Transverse colon (tissue), 4 donors: ENCODE measurements at regions not wholly inside any gene's neighbourhood (a gene's known extent, or its start where the extent isn't known, plus 50 kb on each side); places are given as distances from the start of the nearest gene placed in this dataset.

ENCODE experiments used
- DNase-seq: peaks from one replicate; pipeline ENCODE4 v3.0.0-alpha.2; 2019
- H3K27ac ChIP-seq, 4 donors: fragments of 200-600 bp; sonication (generic); 2 replicates each; pipeline ENCODE4 v1.5.1; 2016 to 2018; ENCODE audit warnings: inconsistent platforms in 4 of 4
- H3K27me3 ChIP-seq: fragments of 200-600 bp; sonication (generic); 2 replicates; pipeline ENCODE4 v1.5.1; 2017; ENCODE audit warnings: inconsistent platforms
- H3K36me3 ChIP-seq, 4 donors: fragments of 200-600 bp; sonication (generic); 2 replicates each; pipeline ENCODE4 v1.5.1; 2017 to 2019; ENCODE audit warnings: inconsistent platforms in 4 of 4
- H3K4me1 ChIP-seq, 4 donors: fragments of 200-600 bp; sonication (generic); 2 replicates each; pipeline ENCODE4 v1.5.1; 2017 to 2020; ENCODE audit warnings: inconsistent platforms in 4 of 4
- H3K4me3 ChIP-seq, 4 donors: fragments of 200-600 bp; sonication (generic); 1 replicate in 1 of 4; 2 replicates in 3 of 4; pipeline versions ENCODE4 v1.5.1 to v1.6.1; 2017 to 2019; ENCODE audit warnings: inconsistent platforms in 4 of 4
- H3K9me3 ChIP-seq, 2 donors: fragments of 200-600 bp; sonication (generic); 2 replicates each; pipeline ENCODE4 v1.5.1; 2017 to 2019; ENCODE audit warnings: inconsistent platforms in 2 of 2
- CTCF ChIP-seq, 5 experiments: fragments of 200-600 bp in 3 of 5; fragments of 450-650 bp in 2 of 5; sonication (generic) in 3 of 5; IDR thresholded peaks; 1 replicate in 2 of 5; 2 replicates in 3 of 5; pipeline ENCODE4 v1.5.1; 2016 to 2017; ENCODE audit warnings: antibody characterized with exemption in 5 of 5, inconsistent platforms in 3 of 5, mild to moderate bottlenecking in 2 of 5, moderate library complexity in 1 of 5
- EP300 ChIP-seq: sonication (generic); formaldehyde crosslinking; IDR thresholded peaks from one replicate; pipeline ENCODE4 v1.6.1; 2017; ENCODE audit warnings: antibody characterized with exemption, low read depth
- POLR2A ChIP-seq: fragments of 450-650 bp; IDR thresholded peaks from one replicate; pipeline ENCODE4 v1.6.1; 2016; ENCODE audit warnings: antibody characterized with exemption, mild to moderate bottlenecking, moderate library complexity
- POLR2AphosphoS5 ChIP-seq, 3 donors: sonication (generic); formaldehyde crosslinking; IDR thresholded peaks; one replicate each; pipeline ENCODE4 v1.6.1; 2016; ENCODE audit warnings: antibody characterized with exemption in 3 of 3
- WGBS, 2 donors: methylation state at CpG; one replicate each; pipeline ENCODE4 v1.1.5; 2018; ENCODE audit warnings: low coverage in 1 of 2; 5-methylcytosine and 5-hydroxymethylcytosine counted together
- in situ Hi-C, 4 donors: fragments of 200-750 bp; cut with MboI; loops; one replicate each; pipeline versions ENCODE4 v1.15.0 to v1.15.1; 2017; ENCODE audit warnings: low sequenced_read_pairs in 3 of 4, low pct_ligation_motif_present in 1 of 4, low pct_unique_long_range_greater_than_20kb in 1 of 4
- intact Hi-C: fragments of 100-400 bp; cut with DNase I; formaldehyde crosslinking; loops from one replicate; pipeline ENCODE4 v1.15.1; 2023; ENCODE audit warnings: low total_unique reads

DNA sequence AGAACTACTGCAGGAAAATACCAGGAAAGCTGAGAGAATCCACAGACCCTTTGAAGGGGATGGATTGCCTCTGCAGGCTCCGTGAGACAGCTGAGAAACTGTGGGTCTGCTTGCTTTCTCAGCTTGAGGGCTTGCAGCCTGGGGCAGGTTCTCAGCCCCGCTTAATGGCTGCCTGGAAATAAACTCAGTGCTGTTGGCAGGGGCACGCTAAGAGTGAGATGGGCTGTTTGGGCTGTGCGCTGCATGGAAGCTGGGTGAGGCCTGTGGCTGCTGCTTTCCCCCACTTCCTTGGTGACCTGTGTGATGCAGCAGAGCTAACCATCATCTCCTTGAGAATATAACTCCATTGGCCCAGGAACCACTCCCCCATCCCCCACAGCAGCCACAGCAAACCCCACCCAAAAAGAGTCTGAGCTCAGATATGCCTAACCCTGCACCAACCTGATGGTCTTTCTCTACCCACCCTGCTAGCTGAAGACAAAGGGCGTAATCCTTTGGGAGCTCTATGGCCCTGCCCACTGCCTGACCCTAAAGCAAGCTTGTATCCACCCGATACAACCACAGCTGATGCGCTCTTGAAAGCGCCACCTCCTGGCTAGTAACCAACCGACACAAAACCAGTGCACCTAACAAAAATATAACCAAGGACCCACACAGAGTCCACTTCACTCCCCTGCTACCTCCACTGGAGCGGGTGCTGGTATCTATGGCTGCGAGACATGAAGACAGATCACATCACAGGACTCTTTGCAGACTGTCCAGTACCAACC lies 800.6 kb upstream of the MAP3K7 start:
- no peak for DNase-seq
- 89% methylated on average over 11 of the region's 11 CpGs; no CpG with 5 or more reads in 1 of the 2 donors for WGBS, 2 donors
- Histone ChIP-seq H3K27ac (no peak overlapping the region), H3K36me3 (no peaks in the 10 kb centered on the region), H3K27me3 (no peaks in the 10 kb centered on the region), H3K4me1 (no peaks in the 10 kb centered on the region), H3K9me3 (no peaks in the 10 kb centered on the region), H3K4me3 (no peak overlapping the region)
- TF ChIP-seq POLR2AphosphoS5 (IDR thresholded peaks at IDR 0.05) (no peak), POLR2A (no peak), EP300 (no peak)
- intact Hi-C loops, result no loop called here
- in situ Hi-C loops, result no loop called here

GRCh38 chr6:91386204-91386603 lies 799.3 kb upstream of the MAP3K7 start:
- no peaks in the 10 kb centered on the region for H3K36me3 ChIP-seq
- no peak for DNase-seq
- no peaks in the 10 kb centered on the region for H3K9me3 ChIP-seq
- TF ChIP-seq EP300, result no peak
- no peak for TF ChIP-seq CTCF (IDR thresholded peaks at IDR 0.05)
- TF ChIP-seq POLR2AphosphoS5 (IDR thresholded peaks at IDR 0.05), result no peak
- TF ChIP-seq POLR2A, result no peak
- H3K27ac ChIP-seq, result no peak overlapping the region
- no peaks in the 10 kb centered on the region for H3K4me1 ChIP-seq
- no peaks in the 10 kb centered on the region for H3K27me3 ChIP-seq
- WGBS, 2 donors, result 94 to 100% methylated on average over 1 of the region's 1 CpG
- in situ Hi-C loops, result no loop called here
- no peak overlapping the region for H3K4me3 ChIP-seq
- intact Hi-C loops, result no loop called here

- intact Hi-C loops (no loop called here), in situ Hi-C loops (no loop called here)
- Histone ChIP-seq H3K9me3 (no peaks in the 10 kb centered on the region), H3K27ac (no peak overlapping the region), H3K4me1 (no peaks in the 10 kb centered on the region), H3K36me3 (no peaks in the 10 kb centered on the region), H3K4me3 (no peak overlapping the region), H3K27me3 (no peaks in the 10 kb centered on the region)
- TF ChIP-seq POLR2AphosphoS5 (IDR thresholded peaks at IDR 0.05) (no peak), EP300 (no peak)
- WGBS, 2 donors, result 65 to 75% methylated on average over 3 of the region's 3 CpGs
- DNase-seq, result no peak
These were observed 796.3 kb upstream of the MAP3K7 start for GRCh38 chr6:91383207-91383606.

DNA sequence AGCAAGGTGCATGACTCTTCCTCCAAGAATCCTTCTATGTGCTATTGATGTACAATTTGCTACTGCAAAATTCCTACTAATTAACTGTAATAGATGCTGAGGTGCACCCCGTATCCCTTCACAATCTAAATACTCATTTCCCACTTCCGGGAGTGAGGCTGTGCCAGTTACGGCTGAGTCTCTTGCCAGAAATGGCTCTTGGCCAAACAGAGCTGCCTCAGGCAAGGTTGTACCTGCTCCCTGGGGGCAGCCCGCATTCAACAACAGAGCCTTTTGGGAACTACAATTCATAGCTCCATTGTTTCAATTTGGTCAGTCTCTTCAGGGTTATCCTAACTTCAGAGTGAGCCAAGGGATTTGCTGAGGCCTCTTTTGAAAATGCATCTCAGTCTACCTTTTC lies 789.8 kb upstream of the MAP3K7 start:
- in situ Hi-C loops (no loop called here), intact Hi-C loops (loop anchor here (5.0 kb wide), 1 partner anchor 1676 kb away; no protein-coding TSS in a partner anchor)
- no peak overlapping the region for H3K27ac ChIP-seq
- H3K36me3 ChIP-seq, result no peaks in the 10 kb centered on the region
- no peak for TF ChIP-seq POLR2A
- no peak for TF ChIP-seq POLR2AphosphoS5 (IDR thresholded peaks at IDR 0.05)
- no peak for TF ChIP-seq EP300
- TF ChIP-seq CTCF (IDR thresholded peaks at IDR 0.05), result no peak
- DNase-seq, result peak; percentile 19
- no peaks in the 10 kb centered on the region for H3K9me3 ChIP-seq
- H3K4me1 ChIP-seq, result no peaks in the 10 kb centered on the region
- no peaks in the 10 kb centered on the region for H3K27me3 ChIP-seq
- WGBS, 2 donors, result 20 to 56% methylated on average over 1 to 4 of the region's 4 CpGs
- H3K4me3 ChIP-seq, result no peak overlapping the region

GRCh38 chr6:91366781-91367180 lies 779.9 kb upstream of the MAP3K7 start:
- Histone ChIP-seq H3K27ac (no peak overlapping the region), H3K9me3 (peaks cover 0 to 3% of the 10 kb centered on the region in 2 donors), H3K4me3 (no peak overlapping the region), H3K27me3 (no peaks in the 10 kb centered on the region), H3K4me1 (no peaks in the 10 kb centered on the region), H3K36me3 (no peaks in the 10 kb centered on the region)
- in situ Hi-C loops (no loop called here), intact Hi-C loops (no loop called here)
- DNase-seq, result no peak
- WGBS, 2 donors, result 70% methylated on average over 3 of the region's 3 CpGs; no CpG with 5 or more reads in 1 of the 2 donors
- TF ChIP-seq CTCF (IDR thresholded peaks at IDR 0.05) (no peak), EP300 (no peak), POLR2A (no peak), POLR2AphosphoS5 (IDR thresholded peaks at IDR 0.05) (no peak)
